ENCODE measurements at regions not wholly inside any gene's neighbourhood (a gene's known extent, or its start where the extent isn't known, plus 50 kb on each side); places are given as distances from the start of the nearest gene placed in this dataset.

DNA sequence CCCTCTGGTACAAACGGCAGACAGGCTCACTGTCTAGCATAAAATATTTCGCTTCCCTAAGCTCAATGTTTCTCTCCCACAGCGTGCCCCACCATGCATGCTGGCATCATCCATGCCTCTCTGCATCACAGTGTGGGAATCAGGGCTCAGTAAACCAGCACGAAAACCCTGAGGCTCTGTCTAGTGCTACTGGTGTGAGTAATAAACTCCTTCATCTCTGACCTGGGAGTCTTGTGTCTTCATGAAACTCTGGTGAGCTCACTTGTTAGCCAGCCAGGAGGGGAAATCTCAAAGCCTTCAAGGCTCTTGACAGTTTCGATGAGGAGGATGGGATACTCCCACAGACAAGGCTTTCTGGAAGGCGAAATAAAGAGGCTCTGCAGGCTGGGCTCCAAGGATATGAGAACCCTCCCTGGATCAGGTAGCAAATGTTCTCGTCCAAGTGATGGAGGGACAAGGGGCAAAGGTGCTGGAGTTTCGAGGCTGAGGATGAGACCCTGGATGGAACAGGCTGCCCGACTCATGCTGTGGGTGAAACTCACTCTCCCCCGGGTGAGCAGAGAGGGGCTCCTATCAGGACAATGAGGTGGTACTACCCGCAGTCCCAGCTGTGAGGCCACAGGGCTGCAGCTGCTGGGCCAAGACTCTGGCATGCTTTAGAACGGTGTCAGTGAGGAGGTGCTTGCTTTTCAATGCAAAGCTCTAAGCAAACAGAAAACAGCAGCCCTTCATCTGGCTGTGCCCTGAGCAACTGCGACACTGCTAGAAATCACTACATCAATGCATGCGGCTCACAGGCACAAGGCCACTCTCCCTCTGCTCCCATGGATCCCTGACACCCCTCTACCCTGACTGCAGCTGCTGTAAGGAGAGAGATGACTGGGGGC is 69.3 kb downstream of the SHANK2 start:
- no peaks in the 10 kb centered on the region for H3K4me1 ChIP-seq (ENCODE audit: insufficient read depth, low read length)

DNA sequence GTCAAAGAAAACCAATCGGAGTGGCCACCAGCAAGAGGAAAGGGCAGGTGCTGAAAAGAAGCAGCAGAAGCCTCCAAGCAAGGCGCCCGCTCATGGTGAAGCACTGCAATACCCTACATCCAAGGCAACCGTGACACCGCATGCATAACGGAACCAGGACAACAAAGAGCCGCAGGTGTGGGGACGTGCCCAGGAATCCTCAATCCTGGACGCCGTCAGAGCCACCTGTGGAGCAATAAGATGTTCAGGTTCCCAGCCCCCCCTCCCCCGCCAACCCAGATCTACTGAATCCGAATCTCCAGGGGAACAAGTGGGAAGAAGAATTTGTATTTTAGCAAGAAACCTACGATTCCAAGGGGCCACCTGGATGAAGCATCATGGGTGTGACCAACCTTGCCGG is 70.8 kb downstream of the SHANK2 start:
- Histone ChIP-seq H3F3A (ENCODE audit: low read length, unreplicated experiment) (no peaks in the 10 kb centered on the region), H3K9ac (ENCODE audit: low read length) (no peak overlapping the region), H3K4me3 (ENCODE audit: low read length) (no peak overlapping the region), H3K79me2 (ENCODE audit: low read length) (peaks cover 3% of the 10 kb centered on the region; the same call in 1 of the 2 replicates), H3K27ac (ENCODE audit: low read length) (no peak overlapping the region), H3K9me2 (replicated peaks; ENCODE audit: low read length) (no peaks in the 10 kb centered on the region), H3K27me3 (ENCODE audit: low read length) (no peaks in the 10 kb centered on the region), H3K36me3 (ENCODE audit: low read depth, low read length) (peaks cover 10% of the 10 kb centered on the region; the same call in 1 of the 2 replicates), H3K4me1 (ENCODE audit: insufficient read depth, low read length) (no peaks in the 10 kb centered on the region), H3K4me2 (ENCODE audit: low read length) (no peak overlapping the region), H4K20me1 (ENCODE audit: low read length) (no peaks in the 10 kb centered on the region), H2AFZ (ENCODE audit: low read length) (no peak overlapping the region), H3K9me3 (ENCODE audit: low read length) (peaks cover 8% of the 10 kb centered on the region; the same call in 1 of the 2 replicates)
- TF ChIP-seq EZH2 (IDR thresholded peaks at IDR 0.05; ENCODE audit: low read length, unreplicated experiment), result no peak
- TF ChIP-seq, protein P1, sequence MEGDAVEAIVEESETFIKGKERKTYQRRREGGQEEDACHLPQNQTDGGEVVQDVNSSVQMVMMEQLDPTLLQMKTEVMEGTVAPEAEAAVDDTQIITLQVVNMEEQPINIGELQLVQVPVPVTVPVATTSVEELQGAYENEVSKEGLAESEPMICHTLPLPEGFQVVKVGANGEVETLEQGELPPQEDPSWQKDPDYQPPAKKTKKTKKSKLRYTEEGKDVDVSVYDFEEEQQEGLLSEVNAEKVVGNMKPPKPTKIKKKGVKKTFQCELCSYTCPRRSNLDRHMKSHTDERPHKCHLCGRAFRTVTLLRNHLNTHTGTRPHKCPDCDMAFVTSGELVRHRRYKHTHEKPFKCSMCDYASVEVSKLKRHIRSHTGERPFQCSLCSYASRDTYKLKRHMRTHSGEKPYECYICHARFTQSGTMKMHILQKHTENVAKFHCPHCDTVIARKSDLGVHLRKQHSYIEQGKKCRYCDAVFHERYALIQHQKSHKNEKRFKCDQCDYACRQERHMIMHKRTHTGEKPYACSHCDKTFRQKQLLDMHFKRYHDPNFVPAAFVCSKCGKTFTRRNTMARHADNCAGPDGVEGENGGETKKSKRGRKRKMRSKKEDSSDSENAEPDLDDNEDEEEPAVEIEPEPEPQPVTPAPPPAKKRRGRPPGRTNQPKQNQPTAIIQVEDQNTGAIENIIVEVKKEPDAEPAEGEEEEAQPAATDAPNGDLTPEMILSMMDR (conservative IDR thresholded peaks at IDR 0.05; ENCODE audit: low read depth, low read length), result no peak
- no peak for TF ChIP-seq EZH2phosphoT487 (IDR thresholded peaks at IDR 0.05; ENCODE audit: borderline replicate concordance, low read length)
- ATAC-seq (no peak), DNase-seq (no peak)
- POLR2A ChIA-PET (ENCODE audit: unreplicated experiment), result no interaction called here
- intact Hi-C loops (cut with micrococcal nuclease), result no loop called here
- BruUV-seq (replicated peaks), result no TSS peak
- CTCF ChIA-PET, result no interaction called here

More for the DNA sequence above, 69.3 kb downstream of the SHANK2 start:
- H2AFZ ChIP-seq (ENCODE audit: low read length), result no peak overlapping the region
- H3K9ac ChIP-seq (ENCODE audit: low read length), result no peak overlapping the region
- H3K9me3 ChIP-seq (ENCODE audit: low read length), result no peaks in the 10 kb centered on the region
- no peak for ATAC-seq
- H3K4me2 ChIP-seq (ENCODE audit: low read length), result no peak overlapping the region
- no peak overlapping the region for H3K4me3 ChIP-seq (ENCODE audit: low read length)
- H3K27ac ChIP-seq (ENCODE audit: low read length), result no peak overlapping the region
- no peaks in the 10 kb centered on the region; the same call in 1 of the 2 replicates for H3K79me2 ChIP-seq (ENCODE audit: low read length)
- CTCF ChIA-PET, result no interaction called here
- intact Hi-C loops (cut with micrococcal nuclease), result no loop called here
- no peaks in the 10 kb centered on the region for H3K27me3 ChIP-seq (ENCODE audit: low read length)
- no peaks in the 10 kb centered on the region for H3F3A ChIP-seq (ENCODE audit: low read length, unreplicated experiment)
- H4K20me1 ChIP-seq (ENCODE audit: low read length), result no peaks in the 10 kb centered on the region
- no peaks in the 10 kb centered on the region for H3K36me3 ChIP-seq (ENCODE audit: low read depth, low read length)
- TF ChIP-seq, protein P1 (conservative IDR thresholded peaks at IDR 0.05; ENCODE audit: low read depth, low read length), result no peak
- TF ChIP-seq EZH2 (IDR thresholded peaks at IDR 0.05; ENCODE audit: low read length, unreplicated experiment) (no peak), EZH2phosphoT487 (IDR thresholded peaks at IDR 0.05; ENCODE audit: borderline replicate concordance, low read length) (no peak)
- H3K9me2 ChIP-seq (replicated peaks; ENCODE audit: low read length), result no peaks in the 10 kb centered on the region
- no peak for DNase-seq
- no TSS peak for BruUV-seq (replicated peaks)
- POLR2A ChIA-PET (ENCODE audit: unreplicated experiment), result no interaction called here
